Glomerular visceral epithelial cell (primary cell): ENCODE measurements at regions not wholly inside any gene's neighbourhood (a gene's known extent, or its start where the extent isn't known, plus 50 kb on each side); places are given as distances from the start of the nearest gene placed in this dataset.
A peak's percentile ranks its signal among the peaks of the same experiment; 100 is the strongest.

Source experiments
- DNase-seq: peaks from one replicate; pipeline ENCODE4 v3.0.0-alpha.2; 2016; ENCODE audit errors: extremely low spot score

DNA sequence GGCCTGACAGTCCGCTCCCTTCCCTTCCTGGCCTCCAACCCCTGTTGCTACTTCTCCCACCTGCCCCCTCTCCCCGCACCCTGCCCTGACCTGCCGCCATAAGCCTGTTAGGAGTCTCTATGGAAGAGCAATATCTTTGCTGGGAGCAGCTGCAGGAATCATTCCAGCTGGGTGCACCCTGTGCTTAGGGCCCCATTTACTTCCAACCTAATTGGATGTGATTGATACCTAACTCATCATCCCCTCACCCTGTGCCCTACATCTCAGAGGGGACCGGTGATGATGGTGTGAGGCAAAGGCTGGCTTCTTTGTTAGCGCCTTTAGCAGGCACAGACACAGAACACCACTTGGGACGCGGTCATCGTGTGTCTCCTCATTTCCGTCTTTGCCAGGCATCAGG lies 80.0 kb upstream of the FAM180A start:
- DNase-seq = no peak

DNA sequence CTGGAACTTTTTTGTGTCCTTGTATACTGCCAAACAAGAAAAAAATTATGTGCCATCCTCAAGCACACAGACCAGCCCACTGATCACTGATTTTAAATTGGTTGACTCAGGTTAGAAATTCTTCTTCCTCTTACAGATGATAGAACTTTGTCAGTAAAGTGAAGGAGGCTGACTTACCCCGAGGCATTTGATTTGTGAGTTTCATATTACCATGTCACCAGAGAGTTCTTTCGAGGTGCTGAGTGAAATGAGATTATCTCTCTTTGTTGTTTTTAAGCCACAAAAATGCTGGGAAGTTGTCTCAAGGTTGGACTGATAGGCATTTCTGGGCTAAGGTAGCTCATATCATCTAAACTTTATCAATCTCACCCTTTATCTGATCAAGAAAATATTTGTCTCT lies 78.8 kb upstream of the FAM180A start:
- no peak for DNase-seq

DNA sequence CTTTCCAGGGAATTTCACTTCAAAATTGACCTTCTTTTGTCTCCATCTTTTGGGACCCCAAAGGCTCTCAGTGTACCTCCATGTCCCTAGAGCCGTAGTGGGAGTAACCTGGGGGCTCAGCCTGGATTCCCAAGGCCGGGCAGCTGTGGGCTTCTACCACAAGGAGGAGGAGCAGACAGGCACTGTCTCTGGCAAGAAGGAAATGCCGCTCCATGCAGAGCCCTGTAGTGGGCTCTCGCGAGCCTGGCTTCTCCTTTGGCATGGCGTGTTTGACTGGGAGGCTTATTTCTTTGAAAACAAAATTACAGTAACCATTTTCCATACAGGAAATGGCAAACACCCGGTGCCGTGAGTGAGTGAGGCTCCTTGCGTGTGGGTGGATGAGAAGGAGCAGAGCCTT lies 76.8 kb upstream of the FAM180A start:
- DNase-seq = no peak

- no peak for DNase-seq
Observed at GRCh38 chr7:135822376-135822775, 73.8 kb upstream of the FAM180A start.

GRCh38 chr7:135817583-135817982 lies 69.0 kb upstream of the FAM180A start:
- DNase-seq = no peak

DNA sequence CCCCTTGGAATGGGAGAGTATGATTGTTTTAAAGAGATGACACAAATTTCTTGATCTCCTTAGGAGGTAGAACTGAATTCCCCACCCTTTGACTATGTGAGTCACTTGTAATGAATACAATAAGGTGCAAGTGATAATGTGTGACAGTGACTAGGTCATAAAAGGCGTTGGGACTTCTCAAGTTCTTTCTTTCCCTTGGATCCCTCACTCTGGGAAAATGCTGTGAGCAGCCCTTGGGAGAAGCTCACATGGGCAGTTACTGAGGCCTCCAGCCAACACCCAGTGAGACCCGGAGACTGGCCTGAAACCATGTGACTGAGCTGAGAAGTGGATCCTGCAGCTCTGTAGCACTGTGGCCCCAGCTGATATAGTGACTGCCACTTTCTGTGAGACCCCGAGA lies 66.4 kb upstream of the FAM180A start:
- DNase-seq = no peak

GRCh38 chr7:135812148-135812547 lies 63.5 kb upstream of the FAM180A start:
- no peak for DNase-seq

DNA sequence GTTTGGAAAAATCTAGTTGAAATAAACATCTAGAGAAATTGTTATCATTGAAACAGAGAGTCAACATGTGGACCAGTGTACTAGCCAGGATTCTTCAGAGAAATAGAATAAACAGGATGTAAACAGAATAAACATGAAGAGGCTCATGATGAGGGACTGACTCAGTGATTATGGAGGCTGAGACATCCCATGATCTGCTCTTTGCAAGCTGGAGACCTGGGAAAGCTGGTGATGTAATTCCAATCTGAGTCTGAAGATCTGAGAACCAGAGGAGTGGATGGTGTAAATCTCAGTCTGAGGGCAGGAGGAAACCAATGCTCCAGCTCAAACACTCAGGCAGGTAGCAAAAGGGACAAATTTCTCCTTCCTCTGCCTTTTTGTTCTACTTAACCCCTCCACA lies 62.9 kb upstream of the FAM180A start:
- no peak for DNase-seq

GRCh38 chr7:135808206-135808605 lies 59.6 kb upstream of the FAM180A start:
- DNase-seq = no peak

DNA sequence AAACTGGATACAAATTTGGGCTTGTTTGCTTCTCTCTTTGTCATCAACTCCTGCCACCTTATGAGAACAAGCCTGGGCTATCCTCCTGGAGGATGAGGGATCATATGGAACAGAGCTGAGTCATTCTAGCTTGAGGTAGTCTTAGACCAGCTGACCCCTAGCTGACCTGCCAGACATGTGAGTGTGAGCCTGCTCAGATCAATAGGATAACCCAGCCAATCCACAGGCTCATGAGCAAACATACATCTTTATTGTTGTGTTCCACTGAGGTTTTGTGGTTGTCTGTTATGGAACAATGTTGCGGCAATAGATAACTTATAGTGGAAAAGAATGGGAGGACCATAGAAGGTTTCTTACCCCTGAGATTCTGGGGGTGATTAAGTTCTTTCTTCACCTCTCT lies 54.5 kb upstream of the FAM180A start:
- DNase-seq = no peak

DNA sequence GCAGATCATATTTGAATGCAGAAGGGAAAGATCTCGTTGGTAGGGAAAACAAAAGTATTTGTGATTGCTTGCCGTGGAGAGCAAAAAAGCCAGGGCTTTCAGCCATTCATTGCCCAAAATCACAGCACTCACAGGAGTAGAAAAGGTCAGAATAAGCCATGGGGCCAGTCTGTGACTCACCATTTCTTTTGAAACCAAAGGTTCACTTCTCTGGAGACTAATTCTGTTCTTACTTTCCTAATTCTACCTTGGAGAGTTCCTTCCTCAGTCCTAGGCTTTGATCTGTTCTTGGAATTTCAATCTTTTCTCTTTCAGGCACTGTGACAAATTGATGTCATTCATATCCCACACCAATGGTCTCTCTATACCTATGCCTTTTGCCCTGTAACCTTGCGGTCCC lies 54.1 kb upstream of the FAM180A start:
- no peak for DNase-seq

GRCh38 chr7:135801877-135802276 lies 53.3 kb upstream of the FAM180A start:
- no peak for DNase-seq

- DNase-seq = peak; percentile 51
Observed at GRCh38 chr7:135801045-135801693, 52.6 kb upstream of the FAM180A start.

DNA sequence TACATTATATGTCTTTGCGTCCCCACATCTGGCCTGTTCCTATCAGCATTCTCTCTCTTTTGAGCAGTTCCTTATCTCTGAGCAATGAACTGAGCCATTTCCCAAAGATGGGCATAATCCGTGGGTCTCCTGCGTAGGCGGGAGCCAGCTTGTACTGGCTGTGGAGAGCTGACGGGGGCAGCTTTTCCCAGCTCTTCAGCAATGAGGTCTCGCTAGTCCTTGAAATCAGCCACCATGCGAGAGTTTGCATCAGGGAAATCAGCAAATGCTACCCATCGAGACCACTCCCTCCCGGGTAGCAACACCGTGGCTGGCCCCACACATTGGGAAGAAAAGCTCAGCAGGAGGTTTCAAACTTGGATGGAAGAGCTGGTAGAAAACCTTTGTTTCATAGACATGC lies 51.9 kb upstream of the FAM180A start:
- DNase-seq = no peak

DNA sequence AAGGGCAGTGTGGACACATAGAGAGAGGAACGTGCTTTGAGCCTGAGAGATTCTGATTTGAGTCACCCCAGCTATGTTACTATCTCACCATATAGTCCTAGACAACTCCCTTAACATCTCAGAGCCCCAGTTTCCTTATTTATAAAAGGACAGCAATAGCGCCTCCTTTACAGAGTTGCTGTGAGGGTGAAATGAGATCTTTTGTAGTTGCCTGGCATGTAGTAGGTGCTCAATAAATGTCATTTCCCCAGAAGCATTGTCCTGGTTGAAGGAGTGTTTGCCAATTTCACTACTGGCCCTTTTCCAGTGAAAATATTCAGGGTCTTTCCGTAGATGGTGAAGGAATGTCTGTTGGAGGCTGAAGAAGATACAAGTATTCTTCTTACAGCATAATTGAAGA lies 51.3 kb upstream of the FAM180A start:
- DNase-seq = no peak
